HG02938 (cell line): ENCODE measurements at regions not wholly inside any gene's neighbourhood (a gene's known extent, or its start where the extent isn't known, plus 50 kb on each side); places are given as distances from the start of the nearest gene placed in this dataset.

Experiments used
- ATAC-seq: cut with Tn5 transposase; IDR thresholded peaks from one replicate; pipeline ENCODE4 v1.9.1; 2021; ENCODE audit warnings: mild to moderate bottlenecking, moderate library complexity; ENCODE audit not compliant: unreplicated experiment

- ATAC-seq: no peak
Measured at GRCh38 chr3:102141096-102141927, 292.0 kb downstream of the NFKBIZ start.

GRCh38 chr3:102141928-102142239 lies 292.6 kb downstream of the NFKBIZ start:
- ATAC-seq: no peak

GRCh38 chr3:102142379-102143060 lies 292.3 kb upstream of the ZPLD1 start:
- no peak for ATAC-seq

- no peak for ATAC-seq
Measured at GRCh38 chr3:102143536-102143935, 291.3 kb upstream of the ZPLD1 start.

GRCh38 chr3:102144063-102144462 lies 290.8 kb upstream of the ZPLD1 start:
- ATAC-seq: no peak

GRCh38 chr3:102148598-102149337 lies 286.0 kb upstream of the ZPLD1 start:
- ATAC-seq: no peak

- no peak for ATAC-seq
Measured at GRCh38 chr3:102151935-102152334, 282.9 kb upstream of the ZPLD1 start.

GRCh38 chr3:102156426-102156825 lies 278.4 kb upstream of the ZPLD1 start:
- ATAC-seq: no peak

- ATAC-seq: no peak
Measured at GRCh38 chr3:102158080-102158740, 276.6 kb upstream of the ZPLD1 start.

- peak; percentile 70 for ATAC-seq
Measured at GRCh38 chr3:102159810-102160451, 274.9 kb upstream of the ZPLD1 start.

- ATAC-seq: no peak
Measured at GRCh38 chr3:102161384-102162006, 273.3 kb upstream of the ZPLD1 start.

GRCh38 chr3:102162251-102162650 lies 272.6 kb upstream of the ZPLD1 start:
- ATAC-seq: no peak

GRCh38 chr3:102163039-102163817 lies 271.6 kb upstream of the ZPLD1 start:
- no peak for ATAC-seq

GRCh38 chr3:102163818-102164154 lies 271.0 kb upstream of the ZPLD1 start:
- ATAC-seq: no peak

- no peak for ATAC-seq
Measured at GRCh38 chr3:102165367-102165766, 269.4 kb upstream of the ZPLD1 start.

GRCh38 chr3:102169915-102170479 lies 264.8 kb upstream of the ZPLD1 start:
- no peak for ATAC-seq

GRCh38 chr3:102170545-102170944 lies 264.3 kb upstream of the ZPLD1 start:
- no peak for ATAC-seq

- no peak for ATAC-seq
Measured at GRCh38 chr3:102174312-102174712, 260.5 kb upstream of the ZPLD1 start.

GRCh38 chr3:102174832-102175374 lies 259.9 kb upstream of the ZPLD1 start:
- ATAC-seq: no peak
